Erythroblast (primary cell): ENCODE measurements at regions not wholly inside any gene's neighbourhood (a gene's known extent, or its start where the extent isn't known, plus 50 kb on each side); places are given as distances from the start of the nearest gene placed in this dataset.

Source experiments
- GATA1 ChIP-seq: IDR thresholded peaks from 2 replicates; pipeline ENCODE4 v1.6.1; 2011; ENCODE audit warnings: low read depth, mild to moderate bottlenecking, control low read depth, low read length, moderate library complexity
- POLR2A ChIP-seq: IDR thresholded peaks from 2 replicates; pipeline ENCODE4 v1.6.1; 2011; ENCODE audit warnings: mild to moderate bottlenecking, low read length

DNA sequence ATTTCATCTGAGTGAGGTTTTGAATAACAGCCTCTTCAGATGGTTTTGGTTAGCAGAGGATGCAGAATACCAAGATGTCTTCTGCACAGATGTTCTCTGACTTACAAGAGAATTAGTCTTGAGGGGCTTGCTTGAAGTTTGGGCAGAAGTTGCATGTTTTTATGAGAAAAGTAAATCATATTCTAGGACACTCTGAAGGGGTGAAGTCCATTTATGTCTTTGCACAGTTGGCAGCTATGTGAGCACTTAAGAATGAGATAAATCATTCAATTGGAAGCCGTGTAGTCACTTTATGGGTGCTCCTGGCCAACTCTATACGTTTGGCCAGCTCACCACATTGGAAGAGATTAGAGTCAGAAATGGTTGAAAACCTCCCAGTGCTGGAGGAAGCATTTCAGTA, 252.7 kb upstream of the KCNIP4 start:
- TF ChIP-seq POLR2A (no peak), GATA1 (no peak)
